ENCODE measurements at regions not wholly inside any gene's neighbourhood (a gene's known extent, or its start where the extent isn't known, plus 50 kb on each side); places are given as distances from the start of the nearest gene placed in this dataset.

DNA sequence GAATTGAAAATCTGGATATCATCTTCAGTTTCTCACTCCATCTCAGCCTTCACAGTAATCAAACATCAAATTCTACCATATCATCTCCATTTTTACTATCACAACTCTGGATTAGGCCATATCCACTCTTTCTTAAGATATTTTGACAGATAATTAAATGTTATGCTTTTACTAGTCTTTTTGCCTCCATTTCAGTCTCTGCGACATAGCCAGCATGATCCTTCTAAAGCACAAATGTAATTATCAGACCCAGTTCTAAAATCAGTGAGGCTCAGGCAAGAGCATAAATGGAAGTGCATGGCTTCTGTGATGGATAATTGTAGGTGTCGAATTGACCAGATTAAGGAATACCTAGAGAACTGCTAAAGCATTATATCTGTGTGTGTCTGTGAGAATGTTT lies 307.7 kb downstream of the PCDH20 start:
- TF ChIP-seq POLR2A (IDR thresholded peaks at IDR 0.05; ENCODE audit: low read length) (no peak), GATA1 (IDR thresholded peaks at IDR 0.05; ENCODE audit: low read depth, low read length) (no peak)
